Muscle layer of duodenum (tissue), 2 donors: ENCODE measurements at regions not wholly inside any gene's neighbourhood (a gene's known extent, or its start where the extent isn't known, plus 50 kb on each side); places are given as distances from the start of the nearest gene placed in this dataset.

Source experiments
- H3K27ac ChIP-seq: one replicate; pipeline ENCODE4 v1.7.0; 2013; ENCODE audit warnings: mild to moderate bottlenecking, low read length
- H3K27me3 ChIP-seq: one replicate; pipeline ENCODE4 v1.7.0; 2013; ENCODE audit warnings: low read depth, mild to moderate bottlenecking, control low read depth, low read length
- H3K36me3 ChIP-seq, 2 donors: one replicate each; pipeline ENCODE4 v1.7.0; 2013; ENCODE audit warnings: low read length in 2 of 2, control low read depth in 1 of 2, mild to moderate bottlenecking in 1 of 2; ENCODE audit not compliant: insufficient read depth in 2 of 2, control insufficient read depth in 1 of 2
- H3K4me1 ChIP-seq, 2 donors: one replicate each; pipeline ENCODE4 v1.7.0; 2013; ENCODE audit warnings: low read length in 2 of 2, mild to moderate bottlenecking in 2 of 2, control low read depth in 1 of 2, moderate library complexity in 1 of 2; ENCODE audit not compliant: insufficient read depth in 2 of 2, control insufficient read depth in 1 of 2
- H3K4me3 ChIP-seq, 2 donors: one replicate each; pipeline ENCODE4 v1.7.0; 2013; ENCODE audit warnings: low read length in 2 of 2, low read depth in 1 of 2, mild to moderate bottlenecking in 1 of 2
- H3K9me3 ChIP-seq, 2 donors: one replicate each; pipeline ENCODE4 v1.7.0; 2013; ENCODE audit warnings: low read length in 2 of 2, control low read depth in 1 of 2, mild to moderate bottlenecking in 1 of 2; ENCODE audit not compliant: control insufficient read depth in 1 of 2
- donor health status: healthy.

GRCh38 chr16:86649875-86650274, 71.5 kb downstream of the FOXL1 start:
- no peaks in the 10 kb centered on the region for H3K27me3 ChIP-seq
- H3K36me3 ChIP-seq = no peaks in the 10 kb centered on the region
- no peak overlapping the region for H3K27ac ChIP-seq
- H3K9me3 ChIP-seq = peaks cover 5 to 13% of the 10 kb centered on the region in 2 donors
- no peaks in the 10 kb centered on the region for H3K4me1 ChIP-seq
- H3K4me3 ChIP-seq = no peak overlapping the region

- Histone ChIP-seq H3K4me3 (no peak overlapping the region), H3K4me1 (no peaks in the 10 kb centered on the region), H3K27ac (no peak overlapping the region), H3K27me3 (no peaks in the 10 kb centered on the region), H3K9me3 (peaks cover 5 to 13% of the 10 kb centered on the region in 2 donors), H3K36me3 (no peaks in the 10 kb centered on the region)
These were observed 72.8 kb downstream of the FOXL1 start for GRCh38 chr16:86651013-86651627.

- H3K4me1 ChIP-seq = no peaks in the 10 kb centered on the region
- no peaks in the 10 kb centered on the region for H3K36me3 ChIP-seq
- H3K27me3 ChIP-seq = no peaks in the 10 kb centered on the region
- H3K9me3 ChIP-seq = peaks cover 5 to 13% of the 10 kb centered on the region in 2 donors
- no peak overlapping the region for H3K4me3 ChIP-seq
- H3K27ac ChIP-seq = no peak overlapping the region
These were observed 73.5 kb downstream of the FOXL1 start for GRCh38 chr16:86651823-86652222.

GRCh38 chr16:86653285-86654006, 75.1 kb downstream of the FOXL1 start:
- Histone ChIP-seq H3K27ac (no peak overlapping the region), H3K36me3 (no peaks in the 10 kb centered on the region)

GRCh38 chr16:86657972-86658371, 79.6 kb downstream of the FOXL1 start:
- no peaks in the 10 kb centered on the region for H3K4me1 ChIP-seq
- H3K9me3 ChIP-seq = peaks cover 0 to 6% of the 10 kb centered on the region in 2 donors
- no peak overlapping the region for H3K4me3 ChIP-seq
- H3K36me3 ChIP-seq = no peaks in the 10 kb centered on the region
- no peaks in the 10 kb centered on the region for H3K27me3 ChIP-seq
- no peak overlapping the region for H3K27ac ChIP-seq

More at GRCh38 chr16:86653285-86654006, 75.1 kb downstream of the FOXL1 start:
- Histone ChIP-seq H3K4me1 (no peaks in the 10 kb centered on the region), H3K27me3 (no peaks in the 10 kb centered on the region), H3K4me3 (no peak overlapping the region), H3K9me3 (no peaks in the 10 kb centered on the region)

- no peaks in the 10 kb centered on the region for H3K4me1 ChIP-seq
- no peaks in the 10 kb centered on the region for H3K27me3 ChIP-seq
- H3K4me3 ChIP-seq = no peak overlapping the region
- peaks cover 0 to 6% of the 10 kb centered on the region in 2 donors for H3K9me3 ChIP-seq
- no peak overlapping the region for H3K27ac ChIP-seq
- peaks cover 0 to 5% of the 10 kb centered on the region in 2 donors for H3K36me3 ChIP-seq
These were observed 82.3 kb downstream of the FOXL1 start for GRCh38 chr16:86660623-86661022.

GRCh38 chr16:86661706-86662105, 83.4 kb downstream of the FOXL1 start:
- Histone ChIP-seq H3K27me3 (no peaks in the 10 kb centered on the region), H3K36me3 (peaks cover 0 to 5% of the 10 kb centered on the region in 2 donors), H3K4me1 (no peaks in the 10 kb centered on the region), H3K27ac (no peak overlapping the region), H3K9me3 (peaks cover 0 to 6% of the 10 kb centered on the region in 2 donors), H3K4me3 (no peak overlapping the region)

- peaks cover 0 to 6% of the 10 kb centered on the region in 2 donors for H3K9me3 ChIP-seq
- no peaks in the 10 kb centered on the region for H3K27me3 ChIP-seq
- no peaks in the 10 kb centered on the region for H3K4me1 ChIP-seq
- H3K4me3 ChIP-seq = no peak overlapping the region
- peaks cover 0 to 5% of the 10 kb centered on the region in 2 donors for H3K36me3 ChIP-seq
- H3K27ac ChIP-seq = no peak overlapping the region
These were observed 83.8 kb downstream of the FOXL1 start for GRCh38 chr16:86662195-86662594.

- no peaks in the 10 kb centered on the region for H3K27me3 ChIP-seq
- no peak overlapping the region for H3K4me3 ChIP-seq
- peaks cover 0 to 5% of the 10 kb centered on the region in 2 donors for H3K36me3 ChIP-seq
- H3K9me3 ChIP-seq = peaks cover 0 to 6% of the 10 kb centered on the region in 2 donors
- H3K27ac ChIP-seq = no peak overlapping the region
- H3K4me1 ChIP-seq = no peaks in the 10 kb centered on the region
These were observed 84.4 kb downstream of the FOXL1 start for GRCh38 chr16:86662740-86663139.

- H3K36me3 ChIP-seq = peaks cover 0 to 5% of the 10 kb centered on the region in 2 donors
- H3K4me1 ChIP-seq = no peaks in the 10 kb centered on the region
- H3K9me3 ChIP-seq = peaks cover 0 to 6% of the 10 kb centered on the region in 2 donors
- no peaks in the 10 kb centered on the region for H3K27me3 ChIP-seq
- H3K27ac ChIP-seq = no peak overlapping the region
- no peak overlapping the region for H3K4me3 ChIP-seq
These were observed 85.6 kb downstream of the FOXL1 start for GRCh38 chr16:86663685-86664521.
